IMR-90 (cell line): ENCODE measurements at regions not wholly inside any gene's neighbourhood (a gene's known extent, or its start where the extent isn't known, plus 50 kb on each side); places are given as distances from the start of the nearest gene placed in this dataset.

Experiments used
- ATAC-seq: fragments of 200-7000 bp; cut with Tn5 transposase; 2 replicates; pipeline ENCODE4 v1.9.1; 2020; ENCODE audit warnings: low read depth, mild to moderate bottlenecking, moderate library complexity
- BruUV-seq: library from RNA; stranded (reverse); fragments of 400-500 nt; replicated peaks from 2 replicates; lab custom pipeline; 2021; lab: Mats Ljungman, UMichigan
- CTCF ChIA-PET: fragments of 300-600 bp; formaldehyde crosslinking; extraction: SDS; loops from one replicate; lab custom pipeline; 2021; ENCODE audit warnings: antibody characterized with exemption; lab: Yijun Ruan, JAX
- POLR2A ChIA-PET: fragments of 300-600 bp; sonication (Branson Sonifier 250); formaldehyde crosslinking; loops from one replicate; lab custom pipeline; 2022; ENCODE audit warnings: antibody characterized with exemption; ENCODE audit not compliant: unreplicated experiment; lab: Charles Lee
- DNase-seq: peaks from one replicate; pipeline ENCODE4 v3.0.0; 2013
- H2AFZ ChIP-seq: replicated peaks from 2 replicates; pipeline ENCODE3; 2013; ENCODE audit warnings: low read length, mild to moderate bottlenecking; ENCODE audit not compliant: poor library complexity
- H2AK5ac ChIP-seq: 2 replicates; pipeline ENCODE4 v1.6.1; 2013; ENCODE audit warnings: low read depth, low read length, inconsistent platforms
- H2AK9ac ChIP-seq: replicated peaks from 2 replicates; pipeline ENCODE3; 2013; ENCODE audit warnings: mild to moderate bottlenecking, low read depth, low read length, moderate library complexity; ENCODE audit not compliant: poor library complexity
- H2BK120ac ChIP-seq: 2 replicates; pipeline ENCODE4 v1.6.1; 2013; ENCODE audit warnings: low read depth, low read length, inconsistent platforms
- H2BK15ac ChIP-seq: 3 replicates; pipeline ENCODE4 v1.6.1; 2013; ENCODE audit warnings: low read depth, low read length, inconsistent platforms
- H2BK20ac ChIP-seq: 2 replicates; pipeline ENCODE4 v1.6.1; 2013; ENCODE audit warnings: low read depth, mild to moderate bottlenecking, inconsistent platforms, low read length, moderate library complexity
- H2BK5ac ChIP-seq: 2 replicates; pipeline ENCODE4 v1.6.1; 2013; ENCODE audit warnings: mild to moderate bottlenecking, low read depth, low read length, inconsistent platforms; ENCODE audit not compliant: poor library complexity, severe bottlenecking
- H3K14ac ChIP-seq: replicated peaks from 2 replicates; pipeline ENCODE4 v1.6.1; 2013; ENCODE audit warnings: low read depth, low read length, inconsistent platforms
- H3K18ac ChIP-seq: 2 replicates; pipeline ENCODE4 v1.6.1; 2013; ENCODE audit warnings: low read depth, low read length, control low read depth
- H3K23ac ChIP-seq: 2 replicates; pipeline ENCODE4 v1.6.1; 2013; ENCODE audit warnings: low read depth, low read length, inconsistent platforms
- H3K27ac ChIP-seq: 2 replicates; pipeline ENCODE4 v1.5.1; 2013; ENCODE audit warnings: mild to moderate bottlenecking, control low read depth, low read length; ENCODE audit not compliant: insufficient read depth
- H3K27me3 ChIP-seq: 2 replicates; pipeline ENCODE4 v1.6.1; 2013; ENCODE audit warnings: low read length; ENCODE audit not compliant: control insufficient read depth, insufficient read depth
- H3K36me3 ChIP-seq: 2 replicates; pipeline ENCODE4 v1.6.1; 2013; ENCODE audit warnings: low read length, mixed read lengths; ENCODE audit not compliant: control insufficient read depth, insufficient read depth
- H3K4ac ChIP-seq: 2 replicates; pipeline ENCODE4 v1.6.1; 2013; ENCODE audit warnings: low read depth, low read length, inconsistent platforms
- H3K4me1 ChIP-seq: 2 replicates; pipeline ENCODE4 v1.6.1; 2013; ENCODE audit warnings: low read length, mixed read lengths; ENCODE audit not compliant: control insufficient read depth, insufficient read depth
- H3K4me2 ChIP-seq: 2 replicates; pipeline ENCODE4 v1.6.1; 2013; ENCODE audit warnings: low read depth, mild to moderate bottlenecking, control low read depth, low read length, moderate library complexity
- H3K4me3 ChIP-seq: 2 replicates; pipeline ENCODE4 v1.5.1; 2013; ENCODE audit warnings: low read depth, mild to moderate bottlenecking, control low read depth, low read length, moderate library complexity; ENCODE audit not compliant: insufficient read depth
- H3K56ac ChIP-seq: 2 replicates; pipeline ENCODE4 v1.6.1; 2013; ENCODE audit warnings: low read length, inconsistent platforms; ENCODE audit not compliant: insufficient read depth; ENCODE audit errors: extremely low read depth
- H3K79me1 ChIP-seq, 2 experiments: 2 replicates each; pipeline ENCODE4 v1.6.1; 2013; ENCODE audit warnings: low read length in 2 of 2, inconsistent platforms in 1 of 2, low read depth in 1 of 2
- H3K9ac ChIP-seq: 2 replicates; pipeline ENCODE4 v1.6.1; 2013; ENCODE audit warnings: low read depth, low read length, control low read depth
- H3K9me1 ChIP-seq: 2 replicates; pipeline ENCODE4 v1.6.1; 2013; ENCODE audit warnings: low read length, inconsistent platforms; ENCODE audit not compliant: insufficient read depth
- H3K9me3 ChIP-seq: 2 replicates; pipeline ENCODE4 v1.6.1; 2013; ENCODE audit warnings: low read length; ENCODE audit not compliant: control insufficient read depth, insufficient read depth
- H4K20me1 ChIP-seq: 2 replicates; pipeline ENCODE4 v1.6.1; 2013; ENCODE audit warnings: low read length, inconsistent platforms; ENCODE audit not compliant: insufficient read depth
- H4K5ac ChIP-seq: 2 replicates; pipeline ENCODE4 v1.6.1; 2013; ENCODE audit warnings: mild to moderate bottlenecking, low read depth, low read length, control low read depth
- H4K8ac ChIP-seq, 2 experiments: 2 replicates each; pipeline ENCODE4 v1.6.1; 2013; ENCODE audit warnings: low read depth in 2 of 2, low read length in 2 of 2, control low read depth in 1 of 2, inconsistent platforms in 1 of 2
- H4K91ac ChIP-seq: 2 replicates; pipeline ENCODE4 v1.6.1; 2013; ENCODE audit warnings: low read depth, low read length, inconsistent platforms; ENCODE audit not compliant: insufficient read depth
- CHD1 ChIP-seq: IDR thresholded peaks from 2 replicates; pipeline ENCODE4 v1.6.1; 2012; ENCODE audit warnings: low read depth, low read length, improper control_type of control experiment
- MAZ ChIP-seq: IDR thresholded peaks from 2 replicates; pipeline ENCODE4 v1.6.1; 2012; ENCODE audit warnings: low read depth, mild to moderate bottlenecking, low read length, improper control_type of control experiment, moderate library complexity, borderline replicate concordance
- NFE2L2 ChIP-seq: fragments of 150-350 bp; IDR thresholded peaks from 2 replicates; pipeline ENCODE4 v1.6.1; 2016; ENCODE audit warnings: low read depth, mild to moderate bottlenecking, low read length
- POLR2A ChIP-seq: IDR thresholded peaks from 2 replicates; pipeline ENCODE4 v1.6.1; 2012; ENCODE audit warnings: mild to moderate bottlenecking, low read depth, low read length
- RAD21 ChIP-seq: IDR thresholded peaks from 2 replicates; pipeline ENCODE4 v1.6.1; 2012; ENCODE audit warnings: low read length, improper control_type of control experiment
- RCOR1 ChIP-seq: IDR thresholded peaks from 2 replicates; pipeline ENCODE4 v1.6.1; 2012; ENCODE audit warnings: mild to moderate bottlenecking, low read length, improper control_type of control experiment; ENCODE audit not compliant: insufficient replicate concordance
- RFX5 ChIP-seq: IDR thresholded peaks from 2 replicates; pipeline ENCODE4 v1.8.0; 2012; ENCODE audit warnings: low read depth, mild to moderate bottlenecking, low read length, moderate library complexity
- WGBS, 2 experiments: methylation state at CpG; one replicate each; pipeline versions ENCODE4 v1.1.5 to v1.1.7; 2013; ENCODE audit warnings: missing lambda C conversion rate in 2 of 2; ENCODE audit not compliant: insufficient read length in 1 of 2; ENCODE audit errors: extremely low coverage in 2 of 2; 5-methylcytosine and 5-hydroxymethylcytosine counted together
- dilution Hi-C: fragments of 300-500 bp; cut with HindIII; formaldehyde crosslinking; loops from one replicate; pipeline ENCODE4 v1.14.3; 2018; ENCODE audit warnings: low sequenced_read_pairs; ENCODE audit not compliant: unreplicated experiment
- in situ Hi-C: fragments of 300-500 bp; cut with MboI; formaldehyde crosslinking; loops from 3 replicates; pipeline ENCODE4 v1.14.3; 2019; ENCODE audit warnings: low sequenced_read_pairs, inconsistent platforms, mixed read lengths
- intact Hi-C: fragments of 100-400 bp; cut with micrococcal nuclease; formaldehyde crosslinking; loops from 2 replicates; pipeline ENCODE4 v1.10.0; 2022
- TF ChIP-seq, protein P1 (sequence below): fragments of 150-350 bp; IDR thresholded peaks from 2 replicates; pipeline ENCODE4 v1.6.1; 2016; ENCODE audit warnings: low read depth, mild to moderate bottlenecking, low read length, moderate library complexity, borderline replicate concordance
- TF ChIP-seq, protein P2 (sequence below): conservative IDR thresholded peaks from 2 replicates; pipeline ENCODE4 v1.5.1; 2012; ENCODE audit warnings: mild to moderate bottlenecking, low read depth, low read length, improper control_type of control experiment
- TF ChIP-seq, protein P3 (sequence below): fragments of 150-350 bp; IDR thresholded peaks from 2 replicates; pipeline ENCODE4 v1.6.1; 2017; ENCODE audit warnings: mild to moderate bottlenecking, antibody characterized with exemption, low read length, low read depth

DNA sequence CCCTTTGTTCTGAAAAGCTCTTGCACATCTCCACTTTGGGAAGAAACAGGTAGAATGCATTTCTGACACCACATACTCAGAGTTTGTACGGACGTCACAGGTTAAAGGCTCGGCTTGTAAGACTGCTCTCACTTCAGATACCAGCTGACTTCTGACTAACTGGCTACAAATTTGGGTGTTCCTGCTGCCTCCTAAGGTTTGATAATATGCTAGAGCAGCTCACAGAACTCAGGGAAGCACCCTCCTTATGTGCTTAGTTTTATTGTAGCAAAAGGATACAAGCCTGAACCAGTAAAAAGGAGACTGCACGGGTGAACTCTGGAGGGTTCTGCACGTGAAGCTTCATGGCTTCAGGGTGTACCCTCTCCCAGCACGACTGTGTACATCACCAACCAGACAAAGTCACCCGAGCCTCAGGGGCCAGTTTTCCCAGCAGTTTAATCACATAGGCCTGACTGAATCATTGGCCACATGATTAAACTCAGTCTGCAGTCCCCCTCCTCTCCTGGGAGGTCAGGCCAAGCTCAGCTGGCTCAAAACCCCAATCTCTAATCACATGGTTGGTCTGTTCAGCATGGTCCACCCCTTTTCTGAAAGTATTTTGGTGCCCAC, 749.5 kb upstream of the RAB6C start:
- TF ChIP-seq, protein P1, sequence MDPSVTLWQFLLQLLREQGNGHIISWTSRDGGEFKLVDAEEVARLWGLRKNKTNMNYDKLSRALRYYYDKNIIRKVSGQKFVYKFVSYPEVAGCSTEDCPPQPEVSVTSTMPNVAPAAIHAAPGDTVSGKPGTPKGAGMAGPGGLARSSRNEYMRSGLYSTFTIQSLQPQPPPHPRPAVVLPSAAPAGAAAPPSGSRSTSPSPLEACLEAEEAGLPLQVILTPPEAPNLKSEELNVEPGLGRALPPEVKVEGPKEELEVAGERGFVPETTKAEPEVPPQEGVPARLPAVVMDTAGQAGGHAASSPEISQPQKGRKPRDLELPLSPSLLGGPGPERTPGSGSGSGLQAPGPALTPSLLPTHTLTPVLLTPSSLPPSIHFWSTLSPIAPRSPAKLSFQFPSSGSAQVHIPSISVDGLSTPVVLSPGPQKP = no peak
- TF ChIP-seq, protein P2, sequence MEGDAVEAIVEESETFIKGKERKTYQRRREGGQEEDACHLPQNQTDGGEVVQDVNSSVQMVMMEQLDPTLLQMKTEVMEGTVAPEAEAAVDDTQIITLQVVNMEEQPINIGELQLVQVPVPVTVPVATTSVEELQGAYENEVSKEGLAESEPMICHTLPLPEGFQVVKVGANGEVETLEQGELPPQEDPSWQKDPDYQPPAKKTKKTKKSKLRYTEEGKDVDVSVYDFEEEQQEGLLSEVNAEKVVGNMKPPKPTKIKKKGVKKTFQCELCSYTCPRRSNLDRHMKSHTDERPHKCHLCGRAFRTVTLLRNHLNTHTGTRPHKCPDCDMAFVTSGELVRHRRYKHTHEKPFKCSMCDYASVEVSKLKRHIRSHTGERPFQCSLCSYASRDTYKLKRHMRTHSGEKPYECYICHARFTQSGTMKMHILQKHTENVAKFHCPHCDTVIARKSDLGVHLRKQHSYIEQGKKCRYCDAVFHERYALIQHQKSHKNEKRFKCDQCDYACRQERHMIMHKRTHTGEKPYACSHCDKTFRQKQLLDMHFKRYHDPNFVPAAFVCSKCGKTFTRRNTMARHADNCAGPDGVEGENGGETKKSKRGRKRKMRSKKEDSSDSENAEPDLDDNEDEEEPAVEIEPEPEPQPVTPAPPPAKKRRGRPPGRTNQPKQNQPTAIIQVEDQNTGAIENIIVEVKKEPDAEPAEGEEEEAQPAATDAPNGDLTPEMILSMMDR = no peak
- TF ChIP-seq NFE2L2 (no peak), RCOR1 (no peak), RAD21 (no peak), MAZ (no peak), CHD1 (no peak), RFX5 (no peak), POLR2A (no peak)
- TF ChIP-seq, protein P3, sequence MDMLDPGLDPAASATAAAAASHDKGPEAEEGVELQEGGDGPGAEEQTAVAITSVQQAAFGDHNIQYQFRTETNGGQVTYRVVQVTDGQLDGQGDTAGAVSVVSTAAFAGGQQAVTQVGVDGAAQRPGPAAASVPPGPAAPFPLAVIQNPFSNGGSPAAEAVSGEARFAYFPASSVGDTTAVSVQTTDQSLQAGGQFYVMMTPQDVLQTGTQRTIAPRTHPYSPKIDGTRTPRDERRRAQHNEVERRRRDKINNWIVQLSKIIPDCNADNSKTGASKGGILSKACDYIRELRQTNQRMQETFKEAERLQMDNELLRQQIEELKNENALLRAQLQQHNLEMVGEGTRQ = no peak
- H3K23ac ChIP-seq = no peak overlapping the region
- POLR2A ChIA-PET = no interaction called here
- in situ Hi-C loops (no loop called here), dilution Hi-C loops (no loop called here), intact Hi-C loops (no loop called here)
- CTCF ChIA-PET = no interaction called here
- no peaks in the 10 kb centered on the region for H3K36me3 ChIP-seq
- H3K27me3 ChIP-seq = no peaks in the 10 kb centered on the region
- H3K4ac ChIP-seq = no peak overlapping the region
- no peak overlapping the region for H4K91ac ChIP-seq
- no peak overlapping the region for H3K4me3 ChIP-seq
- H2AK5ac ChIP-seq = no peak overlapping the region
- no peak overlapping the region for H2BK15ac ChIP-seq
- H3K4me1 ChIP-seq = no peaks in the 10 kb centered on the region
- no peak overlapping the region for H3K4me2 ChIP-seq
- H2AK9ac ChIP-seq = no peak overlapping the region
- no peak overlapping the region for H2BK20ac ChIP-seq
- H3K9ac ChIP-seq = no peak overlapping the region
- H4K5ac ChIP-seq = no peak overlapping the region
- no peak overlapping the region for H3K18ac ChIP-seq
- ATAC-seq (no peak), DNase-seq (no peak)
- H3K27ac ChIP-seq = no peak overlapping the region
- 46% methylated on average over 3 of the region's 7 CpGs; no CpG with 5 or more reads in 1 of the 2 experiments for WGBS, 2 experiments
- H3K79me1 ChIP-seq = no peaks in the 10 kb centered on the region
- H2BK5ac ChIP-seq = no peak overlapping the region
- H3K9me1 ChIP-seq = no peaks in the 10 kb centered on the region
- H3K9me3 ChIP-seq = peaks cover under 1% of the 10 kb centered on the region; the same call in 1 of the 2 replicates
- BruUV-seq = no TSS peak
- H2BK120ac ChIP-seq = no peak overlapping the region
- H2AFZ ChIP-seq = no peak overlapping the region
- no peak overlapping the region for H3K56ac ChIP-seq
- no peaks in the 10 kb centered on the region for H4K20me1 ChIP-seq
- no peak overlapping the region for H3K14ac ChIP-seq
- no peak overlapping the region for H4K8ac ChIP-seq
